Omental fat pad (tissue), 3 donors: ENCODE measurements at regions not wholly inside any gene's neighbourhood (a gene's known extent, or its start where the extent isn't known, plus 50 kb on each side); places are given as distances from the start of the nearest gene placed in this dataset.

ENCODE experiments used
- ATAC-seq: fragments of 150-250 bp; one replicate; pipeline ENCODE4 v1.9.1; 2016; ENCODE audit warnings: mild to moderate bottlenecking, moderate library complexity; ENCODE audit not compliant: low FRiP score
- DNase-seq: peaks from one replicate; pipeline ENCODE4 v3.0.0-alpha.2; 2019; ENCODE audit warnings: low spot score
- TF ChIP-seq, protein P1 (sequence below), 3 donors: fragments of 450-650 bp; IDR thresholded peaks; one replicate each; pipeline ENCODE4 v1.5.1; 2016 to 2017; ENCODE audit warnings: antibody characterized with exemption in 3 of 3, mild to moderate bottlenecking in 3 of 3, moderate library complexity in 2 of 3

- ATAC-seq (peak; percentile 84), DNase-seq (no peak)
- TF ChIP-seq, protein P1, sequence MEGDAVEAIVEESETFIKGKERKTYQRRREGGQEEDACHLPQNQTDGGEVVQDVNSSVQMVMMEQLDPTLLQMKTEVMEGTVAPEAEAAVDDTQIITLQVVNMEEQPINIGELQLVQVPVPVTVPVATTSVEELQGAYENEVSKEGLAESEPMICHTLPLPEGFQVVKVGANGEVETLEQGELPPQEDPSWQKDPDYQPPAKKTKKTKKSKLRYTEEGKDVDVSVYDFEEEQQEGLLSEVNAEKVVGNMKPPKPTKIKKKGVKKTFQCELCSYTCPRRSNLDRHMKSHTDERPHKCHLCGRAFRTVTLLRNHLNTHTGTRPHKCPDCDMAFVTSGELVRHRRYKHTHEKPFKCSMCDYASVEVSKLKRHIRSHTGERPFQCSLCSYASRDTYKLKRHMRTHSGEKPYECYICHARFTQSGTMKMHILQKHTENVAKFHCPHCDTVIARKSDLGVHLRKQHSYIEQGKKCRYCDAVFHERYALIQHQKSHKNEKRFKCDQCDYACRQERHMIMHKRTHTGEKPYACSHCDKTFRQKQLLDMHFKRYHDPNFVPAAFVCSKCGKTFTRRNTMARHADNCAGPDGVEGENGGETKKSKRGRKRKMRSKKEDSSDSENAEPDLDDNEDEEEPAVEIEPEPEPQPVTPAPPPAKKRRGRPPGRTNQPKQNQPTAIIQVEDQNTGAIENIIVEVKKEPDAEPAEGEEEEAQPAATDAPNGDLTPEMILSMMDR (IDR thresholded peaks at IDR 0.05) = no peak
Observed at GRCh38 chr1:221458447-221459156, 283.3 kb downstream of the DUSP10 start.

- DNase-seq = no peak
- TF ChIP-seq, protein P1 (IDR thresholded peaks at IDR 0.05) = no peak
- no peak for ATAC-seq
Observed at GRCh38 chr1:221459558-221459957, 282.3 kb downstream of the DUSP10 start.

DNA sequence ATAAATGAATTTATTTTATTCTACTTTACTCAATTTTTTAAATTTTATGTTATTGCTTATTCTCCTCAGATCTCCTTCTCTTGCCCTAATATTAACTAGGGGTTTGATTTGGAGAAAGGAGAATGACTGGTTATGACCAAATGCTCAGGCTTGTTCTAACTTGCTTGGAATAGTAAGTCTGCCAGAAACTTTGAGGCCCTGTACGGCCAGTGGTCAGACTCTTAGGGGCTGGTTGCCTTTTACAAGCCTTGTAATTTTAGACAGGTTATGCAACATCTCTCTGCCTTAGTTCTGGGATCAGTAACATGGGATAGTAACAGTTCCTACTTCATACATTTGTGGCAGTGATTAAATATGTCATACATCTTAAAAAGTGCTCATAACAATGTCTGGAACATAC, 279.5 kb downstream of the DUSP10 start:
- TF ChIP-seq, protein P1 (IDR thresholded peaks at IDR 0.05) = no peak
- ATAC-seq = no peak

DNA sequence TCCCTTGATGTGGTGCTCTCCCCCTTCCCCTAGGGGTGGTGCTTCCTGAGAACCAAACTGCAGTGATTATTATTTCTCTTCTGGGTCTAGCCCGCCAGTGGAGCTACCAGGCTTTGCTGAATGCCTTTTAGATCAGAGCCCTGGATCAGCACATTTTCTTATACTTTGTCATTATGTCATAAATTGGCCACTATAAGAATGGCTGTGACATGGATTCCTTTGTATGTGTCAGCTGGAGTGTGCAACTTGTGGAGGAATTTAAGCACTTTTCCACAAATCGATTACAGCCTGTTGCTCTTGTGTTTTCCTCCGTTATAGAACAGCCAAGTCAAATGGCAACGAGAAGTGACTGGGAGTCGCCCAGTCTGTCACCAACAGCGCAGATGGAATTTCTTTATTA, 273.3 kb downstream of the DUSP10 start:
- DNase-seq = no peak
- TF ChIP-seq, protein P1 (IDR thresholded peaks at IDR 0.05) = no peak
- ATAC-seq = no peak

More for the DNA sequence above, 279.5 kb downstream of the DUSP10 start:
- no peak for DNase-seq

GRCh38 chr1:221469476-221469875, 272.4 kb downstream of the DUSP10 start:
- ATAC-seq (no peak), DNase-seq (no peak)
- TF ChIP-seq, protein P1 (IDR thresholded peaks at IDR 0.05) = no peak

DNA sequence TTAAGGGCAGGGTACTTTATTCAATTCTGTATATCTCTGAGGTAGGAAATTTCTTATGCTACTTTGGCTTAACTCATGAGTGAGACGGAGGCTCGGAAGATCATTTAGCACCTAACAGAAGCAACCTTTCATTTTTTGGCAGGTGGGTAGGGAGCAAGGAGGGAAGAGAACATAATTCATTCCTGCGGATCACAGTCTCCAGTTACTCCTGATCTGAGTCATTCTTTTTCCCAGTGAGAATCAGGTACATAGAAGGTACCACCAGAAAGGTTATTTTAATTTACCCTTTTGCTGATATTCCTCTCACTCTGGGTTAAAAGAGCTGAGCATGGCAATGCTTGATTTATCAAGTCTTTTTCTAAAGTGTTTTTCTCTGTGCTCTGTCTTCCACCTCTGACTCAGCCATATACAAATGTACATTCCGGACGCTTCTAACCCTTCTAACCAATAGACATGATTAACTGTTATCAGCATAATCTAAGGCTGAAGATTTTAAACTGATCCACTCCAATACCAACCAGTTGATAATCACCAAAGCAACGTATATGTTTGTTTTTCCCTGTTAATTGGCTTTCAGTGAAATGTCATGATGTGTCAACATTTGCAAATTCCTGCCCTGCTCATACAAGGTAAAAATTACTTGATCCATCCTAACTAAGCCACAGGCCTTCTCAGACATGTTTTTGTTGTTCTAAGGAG, 271.7 kb downstream of the DUSP10 start:
- TF ChIP-seq, protein P1 (IDR thresholded peaks at IDR 0.05) = no peak
- DNase-seq (no peak), ATAC-seq (no peak)

DNA sequence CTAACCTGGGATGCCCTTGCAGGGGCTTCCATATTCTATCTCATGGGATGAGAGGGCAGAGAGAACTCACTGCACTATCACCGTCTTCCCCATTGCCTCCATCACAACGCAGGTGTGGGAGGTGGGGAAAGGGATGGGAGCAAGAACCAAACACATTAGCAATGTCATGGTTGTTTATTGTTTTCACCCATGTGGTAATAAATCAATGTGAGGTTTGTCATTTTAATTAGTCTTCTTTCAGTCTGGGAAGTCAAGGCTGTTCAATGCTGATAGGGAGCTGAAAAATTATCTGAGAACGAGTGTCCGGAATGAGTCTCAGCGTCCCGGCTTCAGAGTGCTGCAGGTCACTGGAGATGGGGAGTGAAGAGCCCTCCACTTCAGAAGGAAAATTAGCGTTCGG, 268.5 kb downstream of the DUSP10 start:
- no peak for DNase-seq
- TF ChIP-seq, protein P1 (IDR thresholded peaks at IDR 0.05) = no peak

More for the DNA sequence above, 268.5 kb downstream of the DUSP10 start:
- ATAC-seq = no peak
